ENCODE measurements at regions not wholly inside any gene's neighbourhood (a gene's known extent, or its start where the extent isn't known, plus 50 kb on each side); places are given as distances from the start of the nearest gene placed in this dataset.

GRCh38 chr6:25010176-25010575, 74.4 kb upstream of the RIPOR2 start:
- Histone ChIP-seq H3K4me3 (ENCODE audit: low read length) (no peak overlapping the region), H3K27ac (ENCODE audit: low read depth in 1 of 2, low read length in 2 of 2) (no peak overlapping the region), H3K36me3 (ENCODE audit: insufficient read depth, low read length) (peaks cover 9% of the 10 kb centered on the region), H3K4me1 (ENCODE audit: insufficient read depth, low read length) (peaks cover 52% of the 10 kb centered on the region), H3K9me3 (ENCODE audit: control insufficient read depth in 1 of 2, insufficient read depth in 1 of 2, low read length in 2 of 2) (no peaks in the 10 kb centered on the region), H3K27me3 (ENCODE audit: control insufficient read depth in 1 of 2, insufficient read depth in 2 of 2, low read length in 2 of 2) (no peaks in the 10 kb centered on the region)
- H3K27me3 Mint-ChIP-seq = no peaks in the 10 kb centered on the region
- H3K27ac Mint-ChIP-seq = peak overlapping the region; percentile 71
- H3K4me1 Mint-ChIP-seq (ENCODE audit: low read depth) = peaks cover 89% of the 10 kb centered on the region
- ATAC-seq (ENCODE audit: poor library complexity) = no peak
- TF ChIP-seq CTCF (IDR thresholded peaks at IDR 0.05) = no peak
- ChIA-PET CTCF (interaction anchor here (1.2 to 8.2 kb wide), 4 partner anchors 8 to 76 kb away, joined by 3 to 57 read pairs (median 16); no protein-coding TSS in a partner anchor), POLR2A (interaction anchor here (1.1 to 2.3 kb wide), 7 partner anchors 8 to 154 kb away, joined by 3 to 12 read pairs (median 7); no protein-coding TSS in a partner anchor)
- no peaks in the 10 kb centered on the region for H3K9me3 Mint-ChIP-seq
- no peak for DNase-seq
- peak overlapping the region; percentile 68 for H3K4me3 Mint-ChIP-seq
- intact Hi-C loops (cut with DNase I, micrococcal nuclease) = no loop called here
- no peaks in the 10 kb centered on the region for H3K36me3 Mint-ChIP-seq (ENCODE audit: low read depth)

- Histone ChIP-seq H3K4me1 (ENCODE audit: insufficient read depth, low read length) (peaks cover 60% of the 10 kb centered on the region), H3K27me3 (ENCODE audit: control insufficient read depth in 1 of 2, insufficient read depth in 2 of 2, low read length in 2 of 2) (no peaks in the 10 kb centered on the region), H3K27ac (ENCODE audit: low read depth in 1 of 2, low read length in 2 of 2) (no peak overlapping the region), H3K36me3 (ENCODE audit: insufficient read depth, low read length) (peaks cover 9% of the 10 kb centered on the region), H3K4me3 (ENCODE audit: low read length) (no peak overlapping the region), H3K9me3 (ENCODE audit: control insufficient read depth in 1 of 2, insufficient read depth in 1 of 2, low read length in 2 of 2) (no peaks in the 10 kb centered on the region)
- Mint-ChIP-seq H3K27me3 (no peaks in the 10 kb centered on the region), H3K27ac (no peak overlapping the region), H3K4me1 (ENCODE audit: low read depth) (peaks cover 87% of the 10 kb centered on the region), H3K9me3 (no peaks in the 10 kb centered on the region), H3K36me3 (ENCODE audit: low read depth) (no peaks in the 10 kb centered on the region), H3K4me3 (no peak overlapping the region)
- POLR2A ChIA-PET = no interaction called here
- DNase-seq = no peak
- CTCF ChIA-PET = no interaction called here
- intact Hi-C loops (cut with DNase I, micrococcal nuclease) = no loop called here
- no peak for ATAC-seq (ENCODE audit: poor library complexity)
- TF ChIP-seq CTCF (IDR thresholded peaks at IDR 0.05) = no peak
Measured at GRCh38 chr6:25010902-25011625, 75.3 kb upstream of the RIPOR2 start.

- no peaks in the 10 kb centered on the region for H3K27me3 ChIP-seq (ENCODE audit: control insufficient read depth in 1 of 2, insufficient read depth in 2 of 2, low read length in 2 of 2)
- no peak overlapping the region for H3K27ac ChIP-seq (ENCODE audit: low read depth in 1 of 2, low read length in 2 of 2)
- Mint-ChIP-seq H3K27ac (peak overlapping the region; percentile 54), H3K9me3 (no peaks in the 10 kb centered on the region), H3K36me3 (ENCODE audit: low read depth) (no peaks in the 10 kb centered on the region), H3K4me3 (no peak overlapping the region), H3K4me1 (ENCODE audit: low read depth) (peaks cover 87% of the 10 kb centered on the region), H3K27me3 (no peaks in the 10 kb centered on the region)
- no peaks in the 10 kb centered on the region for H3K9me3 ChIP-seq (ENCODE audit: control insufficient read depth in 1 of 2, insufficient read depth in 1 of 2, low read length in 2 of 2)
- ChIA-PET POLR2A (interaction anchor here (0.6 to 0.7 kb wide), 2 partner anchors 21 to 125 kb away, joined by 3 read pairs; no protein-coding TSS in a partner anchor), CTCF (interaction anchor here (0.8 to 7.9 kb wide), 7 partner anchors 9 to 237 kb away, joined by 3 to 68 read pairs (median 4); no protein-coding TSS in a partner anchor)
- peaks cover 9% of the 10 kb centered on the region for H3K36me3 ChIP-seq (ENCODE audit: insufficient read depth, low read length)
- no peak for ATAC-seq (ENCODE audit: poor library complexity)
- TF ChIP-seq CTCF (IDR thresholded peaks at IDR 0.05) = no peak
- H3K4me1 ChIP-seq (ENCODE audit: insufficient read depth, low read length) = peaks cover 58% of the 10 kb centered on the region
- no peak for DNase-seq
- intact Hi-C loops (cut with DNase I, micrococcal nuclease) = no loop called here
- H3K4me3 ChIP-seq (ENCODE audit: low read length) = no peak overlapping the region
Measured at GRCh38 chr6:25012657-25013056, 76.9 kb upstream of the RIPOR2 start.

Data from CD4-positive, alpha-beta T cell (primary cell).